GM12872 (cell line): ENCODE measurements at regions not wholly inside any gene's neighbourhood (a gene's known extent, or its start where the extent isn't known, plus 50 kb on each side); places are given as distances from the start of the nearest gene placed in this dataset.

Experiments used
- CTCF ChIP-seq: IDR thresholded peaks from 3 replicates; pipeline ENCODE4 v1.5.1; 2011; ENCODE audit warnings: low read depth, mild to moderate bottlenecking, low read length, moderate library complexity; ENCODE audit not compliant: insufficient read depth

DNA sequence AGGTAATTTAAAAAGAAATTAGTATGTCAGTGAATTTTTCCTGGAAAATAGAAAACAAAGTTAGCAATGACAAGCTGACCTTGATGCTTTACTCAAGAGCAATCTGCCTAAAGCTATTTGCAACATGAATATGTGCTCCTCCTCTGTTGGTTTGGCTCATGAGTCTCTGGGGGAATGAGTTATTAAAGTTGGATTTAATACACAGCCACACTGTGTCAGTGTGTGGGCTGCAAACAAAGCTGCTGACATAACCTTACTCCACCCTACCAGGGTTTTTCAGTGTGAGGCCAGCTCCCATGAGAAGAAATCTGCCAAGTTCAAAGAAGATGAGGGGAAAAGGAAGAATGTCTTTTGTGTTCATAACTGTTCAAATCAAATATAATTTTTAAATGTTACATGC, 280.5 kb downstream of the TLL1 start:
- no peak for TF ChIP-seq CTCF

DNA sequence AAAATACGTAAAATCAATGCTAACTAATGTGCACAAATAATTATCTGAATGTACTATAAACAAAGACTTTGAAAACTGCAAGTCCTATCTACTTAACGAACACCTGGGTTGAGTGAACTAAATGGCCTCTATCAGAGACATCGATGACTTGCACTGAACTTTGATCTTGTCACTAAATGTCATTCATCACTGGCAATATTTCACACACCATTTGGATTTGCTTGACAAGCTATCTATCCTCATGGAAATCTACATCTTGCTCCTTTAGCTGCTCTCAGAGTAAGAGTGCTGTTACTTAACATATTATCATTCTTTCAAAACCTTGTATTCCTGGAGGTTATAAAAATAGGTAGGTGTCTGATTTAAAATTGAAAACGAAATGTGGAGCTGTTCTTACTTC, 289.3 kb downstream of the TLL1 start:
- no peak for TF ChIP-seq CTCF

- TF ChIP-seq CTCF = peak; percentile 66
These were observed 292.9 kb downstream of the TLL1 start for GRCh38 chr4:166165829-166166420.

GRCh38 chr4:166169111-166169510, 296.1 kb downstream of the TLL1 start:
- peak; percentile 32; the same call in 1 of the 3 replicates for TF ChIP-seq CTCF

GRCh38 chr4:166172619-166173018, 299.6 kb downstream of the TLL1 start:
- TF ChIP-seq CTCF = no peak

DNA sequence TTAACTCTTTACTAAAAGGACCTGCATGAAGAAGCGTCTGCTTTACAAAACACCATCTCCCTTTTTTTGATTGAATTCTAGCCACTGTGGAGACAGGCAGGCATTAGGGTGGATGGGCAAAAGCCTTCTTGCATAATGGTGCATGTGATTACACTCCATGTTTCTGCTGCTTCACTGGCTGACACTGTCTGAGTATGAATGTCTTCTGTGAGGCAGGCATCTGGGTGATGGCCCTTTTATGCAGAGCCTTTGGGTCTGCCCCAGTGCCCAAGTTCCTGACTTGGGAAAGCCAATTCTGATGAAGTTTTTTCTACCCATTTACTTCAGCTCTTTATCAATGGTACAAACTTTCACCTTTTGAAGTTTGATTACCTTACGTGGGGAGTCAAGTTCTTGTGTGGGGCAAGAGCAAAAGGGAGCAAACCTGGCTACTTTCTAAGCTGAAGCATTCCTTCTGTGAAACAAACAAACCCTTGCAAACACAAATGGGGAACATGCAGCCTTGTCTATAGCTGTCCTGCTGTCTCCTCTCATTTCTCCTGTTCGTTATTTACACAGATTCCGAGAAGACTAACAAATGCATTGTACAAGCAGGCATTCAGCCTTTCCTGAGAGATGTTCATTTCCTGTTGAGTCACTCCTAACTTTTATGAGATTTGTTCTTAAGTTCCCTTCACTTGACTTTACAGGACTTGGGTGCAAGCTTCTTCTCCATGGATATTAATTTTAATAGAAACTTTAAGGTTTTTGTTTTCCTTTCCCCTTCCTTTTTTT, 301.9 kb downstream of the TLL1 start:
- TF ChIP-seq CTCF = no peak

DNA sequence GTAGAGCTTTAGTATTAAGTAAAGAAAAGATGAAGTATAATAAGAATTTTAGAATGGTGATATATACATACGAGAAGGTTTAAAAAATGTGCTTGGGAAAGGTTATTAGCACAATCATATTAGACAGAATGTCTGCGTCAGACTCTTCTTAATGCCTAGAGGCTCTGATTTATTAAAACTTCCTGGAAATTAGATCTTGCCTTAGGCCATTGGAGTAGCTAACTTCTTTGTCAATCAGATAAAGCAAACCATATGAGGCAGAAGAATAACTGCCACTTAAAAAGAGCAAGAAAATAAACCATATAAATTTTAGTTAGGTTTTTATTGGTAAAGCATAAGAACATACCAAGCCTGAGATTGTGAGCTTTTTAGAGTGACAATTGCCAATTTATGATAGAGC, 309.1 kb downstream of the TLL1 start:
- no peak for TF ChIP-seq CTCF
